ENCODE measurements at regions not wholly inside any gene's neighbourhood (a gene's known extent, or its start where the extent isn't known, plus 50 kb on each side); places are given as distances from the start of the nearest gene placed in this dataset.

GRCh38 chr9:118985851-118986250, 383.4 kb downstream of the BRINP1 start:
- DNase-seq: no peak

DNA sequence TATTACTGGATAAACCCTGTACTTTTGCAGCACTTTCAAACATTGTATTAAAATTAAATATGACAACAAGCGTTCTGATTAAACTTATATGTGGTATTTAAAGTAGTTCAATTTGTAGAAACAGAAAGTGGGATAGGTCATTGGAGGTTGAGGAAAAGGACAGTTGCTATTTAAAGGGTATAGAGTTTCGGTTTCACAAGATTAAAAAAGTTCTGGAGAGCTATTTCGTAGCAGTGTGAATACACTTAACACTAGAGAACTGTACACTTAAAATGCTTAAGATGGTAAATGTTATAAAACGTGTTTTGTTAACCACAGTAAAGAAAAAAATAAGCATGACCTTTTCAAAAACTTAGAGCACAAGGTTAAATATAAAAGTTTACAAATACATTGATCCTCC, 382.1 kb downstream of the BRINP1 start:
- no peak for DNase-seq

DNA sequence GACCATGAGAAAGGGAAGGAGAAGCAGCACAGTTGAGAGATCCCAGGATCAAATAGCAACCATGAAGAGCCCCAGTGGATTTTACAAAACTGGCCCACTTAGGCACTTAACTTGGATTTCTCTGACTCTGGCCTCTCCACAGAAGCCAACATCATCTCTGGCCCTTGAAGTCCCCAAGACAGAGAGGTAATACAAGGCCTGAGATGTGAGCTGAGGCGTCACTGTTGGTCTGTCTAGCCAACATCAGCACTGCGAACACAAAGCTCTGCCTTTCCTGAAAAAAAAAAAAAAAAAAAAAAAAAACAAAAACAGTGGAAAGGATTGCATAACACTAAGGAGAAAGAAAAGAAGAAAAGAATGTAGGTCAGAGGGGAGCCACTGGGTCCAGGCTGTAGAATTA, 378.3 kb downstream of the BRINP1 start:
- no peak for DNase-seq

GRCh38 chr9:118991366-118992285, 377.6 kb downstream of the BRINP1 start:
- no peak for DNase-seq

- no peak for DNase-seq
Measured at GRCh38 chr9:118992813-118993794, 376.1 kb downstream of the BRINP1 start.

DNA sequence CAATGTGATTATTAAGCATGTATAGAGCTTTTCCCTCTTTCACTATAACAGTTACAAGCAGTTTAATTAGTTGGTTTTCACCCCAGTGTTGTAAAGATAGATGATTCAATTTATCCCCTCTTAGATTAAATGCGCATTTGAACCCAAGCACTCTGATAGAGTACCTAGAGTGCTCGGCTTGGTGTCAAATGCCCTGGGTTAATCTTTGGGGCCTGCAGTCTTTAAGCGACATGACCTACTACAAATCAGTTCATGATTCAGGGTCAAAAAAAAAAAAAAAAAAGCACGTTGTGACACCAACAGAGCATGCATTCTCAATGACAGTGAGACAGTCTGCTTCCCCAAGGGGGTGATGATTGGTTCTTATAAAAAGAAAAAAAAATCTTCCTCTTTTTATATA, 375.3 kb downstream of the BRINP1 start:
- DNase-seq: no peak

DNA sequence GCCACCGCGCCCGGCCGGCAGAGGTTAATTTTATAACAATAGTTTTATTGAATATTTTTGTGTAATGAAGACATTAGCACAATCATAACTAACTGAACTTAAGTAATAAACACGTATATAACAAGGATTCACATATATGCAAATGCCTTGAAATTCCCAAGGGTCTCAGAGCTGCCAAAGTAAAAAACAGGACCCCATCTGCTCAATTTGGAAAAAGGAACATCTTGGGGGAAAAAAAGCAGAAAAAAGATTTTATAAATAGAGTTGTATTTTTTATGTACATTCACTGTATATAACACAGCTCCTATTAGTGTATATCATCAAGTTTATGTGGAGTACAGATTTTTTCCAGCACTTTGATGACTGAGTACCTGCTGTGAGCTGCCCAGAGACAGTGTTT, 366.7 kb downstream of the BRINP1 start:
- no peak for DNase-seq

- peak in 1 of 2 experiments; percentile 39 for DNase-seq
Measured at GRCh38 chr9:119003201-119003611, 366.0 kb downstream of the BRINP1 start.

DNA sequence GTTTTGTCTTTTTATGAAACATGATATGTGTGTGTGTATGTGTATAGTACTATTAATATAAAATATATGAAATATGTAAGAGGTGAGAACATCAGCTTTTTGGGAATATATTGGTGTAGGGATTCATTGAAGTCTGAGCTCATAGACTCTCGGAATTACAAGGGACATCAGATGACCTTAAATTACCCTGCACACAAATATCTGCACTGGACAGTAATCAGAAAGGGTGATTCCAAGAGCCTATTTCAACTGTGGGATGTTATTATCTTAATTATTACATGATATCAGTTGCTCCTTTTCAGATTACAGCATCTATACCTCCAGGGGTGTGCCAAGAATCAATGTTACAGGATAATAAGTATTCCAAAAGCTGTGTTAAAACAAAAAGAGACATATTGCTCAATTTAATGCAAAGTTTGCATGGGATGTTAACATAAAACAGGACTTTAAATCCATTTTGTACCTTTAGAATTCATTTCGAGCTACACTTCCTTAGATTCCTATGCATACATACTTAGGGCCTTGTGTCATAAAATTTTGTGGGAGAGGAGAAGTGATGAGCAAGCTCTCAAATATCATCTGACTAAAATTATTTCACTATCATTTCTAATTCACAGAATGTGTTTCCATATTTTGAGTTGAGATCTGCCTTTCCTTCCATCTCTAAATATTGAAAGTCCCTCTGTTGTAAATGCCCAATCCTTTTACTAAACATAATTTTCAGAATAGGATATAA, 365.2 kb downstream of the BRINP1 start:
- DNase-seq: no peak

- DNase-seq: peak in 1 of 2 experiments; percentile 6
Measured at GRCh38 chr9:119004618-119004990, 364.6 kb downstream of the BRINP1 start.

GRCh38 chr9:119005162-119005561, 364.1 kb downstream of the BRINP1 start:
- peak in 1 of 2 experiments; percentile 15 for DNase-seq

GRCh38 chr9:119009249-119009648, 360.0 kb downstream of the BRINP1 start:
- DNase-seq: peak; percentile 43 to 69

GRCh38 chr9:119020284-119020683, 349.0 kb downstream of the BRINP1 start:
- DNase-seq: no peak

DNA sequence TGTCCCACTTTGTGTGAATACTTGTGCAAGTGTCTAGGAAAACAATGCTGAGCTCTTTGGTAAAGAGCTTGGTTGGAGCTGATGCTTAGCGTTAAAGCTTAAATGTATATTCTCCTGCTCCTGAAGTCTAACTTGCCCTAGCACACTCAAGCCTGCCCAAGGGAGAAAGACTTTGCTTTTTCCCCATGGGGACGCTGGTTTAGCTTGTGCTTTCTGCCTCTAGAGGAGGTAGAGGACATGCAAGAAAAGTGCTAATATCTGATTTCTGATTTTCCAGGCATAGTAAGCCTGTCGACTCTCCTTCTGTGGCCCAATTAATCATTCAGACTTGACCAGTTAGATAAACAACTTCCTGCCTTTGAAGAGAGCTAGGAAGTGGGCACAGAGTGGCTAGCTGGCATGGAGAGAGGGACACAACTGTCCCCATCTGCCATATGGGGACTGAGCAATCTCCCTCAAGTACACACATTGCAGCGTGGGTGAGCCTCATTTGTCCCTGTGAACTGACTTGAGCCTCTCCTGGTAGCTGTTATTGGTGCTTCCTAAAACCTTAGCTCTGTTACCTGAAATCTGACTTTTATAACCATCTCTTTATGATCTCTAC, 348.4 kb downstream of the BRINP1 start:
- DNase-seq: no peak

DNA sequence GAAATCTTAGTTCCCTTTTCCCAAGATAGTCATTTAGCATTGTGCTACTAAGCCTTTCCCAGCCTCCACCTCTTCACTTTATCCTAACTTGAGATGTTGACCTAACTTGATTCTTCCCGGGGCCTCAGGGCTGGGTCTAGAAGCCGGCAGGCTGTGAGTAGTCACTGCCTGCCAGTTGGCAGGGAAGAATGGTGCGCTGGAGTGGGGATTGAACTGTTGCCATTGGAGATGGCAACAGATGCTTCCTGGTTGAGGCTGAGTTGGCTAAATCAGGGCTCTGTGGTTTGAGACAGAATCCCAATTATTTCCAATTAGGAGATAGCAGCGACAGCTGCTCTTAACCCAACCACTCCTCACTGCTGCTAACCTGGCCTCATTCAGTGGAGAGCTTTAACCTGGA, 343.1 kb downstream of the BRINP1 start:
- DNase-seq: peak; percentile 80 to 90

DNA sequence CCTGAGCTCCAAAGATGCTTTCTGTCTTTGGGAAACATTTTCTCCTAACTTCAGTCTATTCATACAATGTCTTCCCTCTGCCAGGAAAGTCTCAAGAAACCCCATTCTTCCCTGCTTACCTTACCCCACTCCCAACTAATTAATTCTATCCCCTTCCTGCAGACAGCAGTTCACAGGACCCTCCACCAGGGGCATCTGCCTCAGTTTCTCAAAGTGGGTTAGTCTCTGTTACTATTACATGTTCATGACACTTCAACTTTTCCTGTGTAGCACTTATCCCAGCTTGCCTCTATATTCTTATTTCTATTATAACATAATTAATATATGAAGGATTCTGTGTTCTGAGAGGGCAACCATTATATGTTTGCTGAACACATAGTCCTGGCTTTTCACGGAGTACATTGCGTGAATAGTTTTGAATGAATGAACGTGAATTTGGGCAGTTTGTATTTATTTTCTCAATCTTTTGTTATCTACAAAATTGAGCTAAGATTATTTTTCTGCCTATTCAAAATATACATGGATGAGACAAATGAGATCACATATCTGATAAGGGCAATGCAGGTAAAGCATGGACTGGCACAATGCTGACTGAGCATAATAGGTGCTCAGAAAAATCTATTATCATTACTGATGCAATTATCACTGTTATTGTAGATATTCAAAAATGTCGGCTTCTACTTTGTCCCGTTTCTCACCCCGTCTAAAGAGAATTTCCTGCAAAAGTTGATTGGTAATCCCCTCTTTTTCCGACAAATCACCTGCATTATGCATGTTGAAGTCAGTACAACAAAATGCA, 341.1 kb downstream of the BRINP1 start:
- no peak for DNase-seq

- no peak for DNase-seq
Measured at GRCh38 chr9:119029886-119030285, 339.3 kb downstream of the BRINP1 start.

DNA sequence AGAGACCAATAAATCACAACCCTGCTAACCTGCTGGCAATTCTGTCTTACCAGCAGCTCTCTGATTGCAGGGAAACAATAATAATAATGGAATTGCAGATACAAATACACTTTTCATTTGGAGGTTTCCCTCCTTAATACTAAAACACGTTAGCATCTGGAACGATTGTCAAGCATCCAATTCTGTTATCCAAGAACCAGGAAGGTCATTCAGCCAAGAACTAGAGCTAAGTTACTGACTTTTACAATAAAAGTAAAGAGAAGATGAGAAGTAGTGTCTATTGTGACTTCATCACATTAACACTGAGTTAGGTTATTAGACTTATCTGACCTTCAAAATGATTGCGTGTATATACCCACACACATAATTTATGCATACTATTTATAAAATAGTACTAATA, 335.6 kb downstream of the BRINP1 start:
- DNase-seq: peak in 1 of 2 experiments; percentile 12

GRCh38 chr9:119036969-119037368, 332.3 kb downstream of the BRINP1 start:
- DNase-seq: no peak

DNA sequence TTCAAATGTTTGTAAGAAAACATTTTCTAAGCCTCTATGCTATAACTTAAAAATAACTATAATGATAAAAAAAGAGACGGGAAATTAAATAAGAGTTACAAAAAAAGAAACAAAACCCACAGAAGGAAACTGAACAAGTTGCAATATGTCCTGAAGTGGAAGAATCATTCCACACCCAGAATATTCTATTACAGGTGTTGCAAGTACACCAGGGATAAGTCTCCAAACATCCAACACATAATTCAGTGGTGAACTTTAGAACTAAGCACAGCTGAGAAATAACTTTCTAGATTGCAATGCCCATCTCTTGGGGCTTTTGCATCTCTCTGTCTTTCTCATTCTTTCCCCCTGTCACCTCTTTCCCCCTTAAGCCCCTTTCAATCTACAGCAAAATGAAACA, 325.2 kb downstream of the BRINP1 start:
- no peak for DNase-seq

GRCh38 chr9:119044806-119045205, 324.4 kb downstream of the BRINP1 start:
- DNase-seq: no peak

Data from NCI-H446 (cell line).